ENCODE measurements at regions not wholly inside any gene's neighbourhood (a gene's known extent, or its start where the extent isn't known, plus 50 kb on each side); places are given as distances from the start of the nearest gene placed in this dataset.

DNA sequence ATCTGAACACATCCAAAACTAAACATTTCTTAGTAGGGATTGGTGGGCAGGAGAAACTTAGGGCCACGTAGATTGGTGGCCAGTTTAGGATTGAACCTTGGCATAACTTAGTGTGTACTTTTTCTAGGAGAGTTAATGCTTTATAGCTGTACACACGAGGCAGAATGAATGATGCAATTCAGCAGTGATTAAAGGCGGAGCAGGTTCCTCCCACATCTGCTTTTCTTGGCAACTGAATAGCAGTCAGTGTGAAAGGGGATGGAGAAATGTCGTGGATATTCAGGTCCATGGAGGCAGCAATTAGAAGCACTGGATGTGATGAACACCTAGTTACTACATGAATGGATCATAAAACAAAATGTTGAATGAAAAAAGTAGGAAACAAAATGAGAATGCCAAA is 493.8 kb downstream of the FUT8 start:
- Histone ChIP-seq H3K27me3 (ENCODE audit: control insufficient read depth, insufficient read depth, low read length) (no peaks in the 10 kb centered on the region), H3K4me3 (ENCODE audit: low read depth, low read length) (no peak overlapping the region), H3K9me3 (ENCODE audit: control insufficient read depth, insufficient read depth, low read depth, low read length) (peaks cover 4% of the 10 kb centered on the region), H3K27ac (ENCODE audit: low read depth, low read length) (no peak overlapping the region), H3K4me1 (ENCODE audit: control insufficient read depth, insufficient read depth, low read length) (no peaks in the 10 kb centered on the region), H3K36me3 (ENCODE audit: control insufficient read depth, insufficient read depth, low read length) (no peaks in the 10 kb centered on the region), H3K9ac (ENCODE audit: low read length) (no peak overlapping the region)

DNA sequence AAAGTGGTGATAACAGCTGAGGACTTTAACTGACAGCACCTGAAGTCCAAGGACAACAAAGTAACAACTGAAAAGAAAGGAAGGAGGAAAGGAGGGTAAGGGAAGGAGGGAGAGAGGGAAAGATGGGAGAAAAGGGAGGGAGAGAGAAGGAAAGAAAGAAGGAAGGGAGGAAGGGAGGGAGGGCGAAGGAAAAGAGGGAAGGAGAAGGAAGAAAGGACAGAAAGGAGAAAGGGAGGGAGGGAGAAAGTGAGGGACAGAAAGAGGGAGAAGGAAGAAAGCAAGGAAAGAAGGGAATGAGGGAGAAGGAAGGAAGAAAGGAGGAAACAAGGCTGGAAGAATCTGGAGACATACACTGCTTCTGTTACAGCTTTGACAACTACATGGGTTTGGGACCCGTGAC is 494.4 kb downstream of the FUT8 start:
- Histone ChIP-seq H3K27ac (ENCODE audit: low read depth, low read length) (no peak overlapping the region), H3K9me3 (ENCODE audit: control insufficient read depth, insufficient read depth, low read depth, low read length) (no peaks in the 10 kb centered on the region), H3K9ac (ENCODE audit: low read length) (no peak overlapping the region), H3K4me1 (ENCODE audit: control insufficient read depth, insufficient read depth, low read length) (no peaks in the 10 kb centered on the region), H3K4me3 (ENCODE audit: low read depth, low read length) (no peak overlapping the region), H3K27me3 (ENCODE audit: control insufficient read depth, insufficient read depth, low read length) (no peaks in the 10 kb centered on the region), H3K36me3 (ENCODE audit: control insufficient read depth, insufficient read depth, low read length) (no peaks in the 10 kb centered on the region)

DNA sequence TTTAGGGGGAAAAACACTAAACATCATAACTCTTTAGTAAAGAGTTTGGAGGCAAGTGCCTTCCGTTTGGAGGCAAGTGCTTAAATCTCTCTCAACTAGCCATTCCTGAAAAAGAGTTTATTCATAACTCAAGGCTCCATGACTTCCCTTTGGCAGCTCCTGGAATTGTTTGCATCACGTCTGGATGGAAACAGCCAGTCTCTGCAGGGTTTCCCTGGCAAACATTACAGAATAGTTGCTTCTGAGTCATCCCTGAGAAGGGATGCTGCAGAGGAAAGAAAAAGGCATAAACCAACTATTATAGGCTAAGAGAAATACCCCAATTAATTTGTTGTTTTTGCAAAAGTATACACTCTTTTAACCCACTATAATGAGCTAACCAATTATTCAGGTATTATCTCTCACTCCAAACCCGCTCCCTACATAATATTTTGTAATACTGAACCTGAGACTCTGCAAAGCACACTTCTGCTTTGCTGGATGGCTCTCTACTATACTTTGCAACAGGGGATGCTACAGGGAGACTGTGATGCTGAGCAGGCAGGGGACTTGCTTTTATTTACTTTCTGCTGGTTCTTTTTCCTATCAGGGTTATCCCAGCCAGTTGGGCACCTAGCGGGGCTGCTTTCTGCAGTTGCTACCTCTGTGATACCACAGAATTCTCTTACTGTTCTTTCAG is 497.7 kb downstream of the FUT8 start:
- H3K9me3 ChIP-seq (ENCODE audit: control insufficient read depth, insufficient read depth, low read depth, low read length) = no peaks in the 10 kb centered on the region
- no peaks in the 10 kb centered on the region for H3K36me3 ChIP-seq (ENCODE audit: control insufficient read depth, insufficient read depth, low read length)
- H3K4me1 ChIP-seq (ENCODE audit: control insufficient read depth, insufficient read depth, low read length) = no peaks in the 10 kb centered on the region
- H3K27me3 ChIP-seq (ENCODE audit: control insufficient read depth, insufficient read depth, low read length) = no peaks in the 10 kb centered on the region
- no peak overlapping the region for H3K9ac ChIP-seq (ENCODE audit: low read length)
- H3K4me3 ChIP-seq (ENCODE audit: low read depth, low read length) = no peak overlapping the region
- no peak overlapping the region for H3K27ac ChIP-seq (ENCODE audit: low read depth, low read length)

DNA sequence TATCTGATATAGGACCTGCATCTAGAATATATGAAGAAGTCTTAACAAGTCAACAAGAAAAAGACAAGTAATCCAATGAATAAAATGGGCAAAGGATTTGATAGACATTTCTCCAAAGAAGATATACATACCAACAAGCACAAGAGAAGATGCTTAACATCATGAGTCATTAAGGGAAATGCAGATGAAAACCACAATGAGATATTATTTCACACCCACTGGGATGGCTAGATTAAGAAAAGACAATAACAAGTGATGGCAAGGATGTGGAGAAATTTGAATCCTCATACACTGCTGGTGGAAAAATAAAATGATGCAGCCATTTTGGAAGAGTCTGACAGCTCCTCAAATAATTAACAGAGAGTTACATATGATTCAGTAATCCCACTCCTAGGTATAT is 502.6 kb downstream of the FUT8 start:
- Histone ChIP-seq H3K4me1 (ENCODE audit: control insufficient read depth, insufficient read depth, low read length) (peaks cover 12% of the 10 kb centered on the region; the same call in 1 of the 2 replicates), H3K9ac (ENCODE audit: low read length) (no peak overlapping the region), H3K27ac (ENCODE audit: low read depth, low read length) (no peak overlapping the region), H3K36me3 (ENCODE audit: control insufficient read depth, insufficient read depth, low read length) (no peaks in the 10 kb centered on the region), H3K4me3 (ENCODE audit: low read depth, low read length) (no peak overlapping the region), H3K9me3 (ENCODE audit: control insufficient read depth, insufficient read depth, low read depth, low read length) (no peaks in the 10 kb centered on the region), H3K27me3 (ENCODE audit: control insufficient read depth, insufficient read depth, low read length) (no peaks in the 10 kb centered on the region)

DNA sequence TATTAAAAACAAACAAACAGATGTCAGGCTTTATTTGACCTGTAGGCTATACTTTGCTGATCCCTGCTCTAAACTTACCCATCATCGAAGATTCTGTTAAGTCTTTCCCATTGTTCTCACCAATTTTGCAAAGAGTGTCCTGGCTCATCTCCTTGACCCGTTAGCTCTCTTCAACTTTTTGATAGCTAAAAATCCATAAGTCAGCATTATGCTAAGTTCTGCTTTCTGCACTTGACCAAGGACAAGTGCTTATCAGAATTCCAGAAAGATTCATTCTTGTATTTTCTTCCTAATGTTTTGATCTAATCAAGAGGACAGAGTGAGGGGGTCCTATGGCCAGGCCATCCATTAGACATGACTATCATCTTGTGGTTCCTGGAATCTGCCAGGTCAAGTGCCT is 503.5 kb downstream of the FUT8 start:
- H3K27ac ChIP-seq (ENCODE audit: low read depth, low read length) = no peak overlapping the region
- H3K9me3 ChIP-seq (ENCODE audit: control insufficient read depth, insufficient read depth, low read depth, low read length) = no peaks in the 10 kb centered on the region
- H3K4me3 ChIP-seq (ENCODE audit: low read depth, low read length) = no peak overlapping the region
- no peaks in the 10 kb centered on the region for H3K36me3 ChIP-seq (ENCODE audit: control insufficient read depth, insufficient read depth, low read length)
- H3K4me1 ChIP-seq (ENCODE audit: control insufficient read depth, insufficient read depth, low read length) = peaks cover 12% of the 10 kb centered on the region; the same call in 1 of the 2 replicates
- no peak overlapping the region for H3K9ac ChIP-seq (ENCODE audit: low read length)
- no peaks in the 10 kb centered on the region for H3K27me3 ChIP-seq (ENCODE audit: control insufficient read depth, insufficient read depth, low read length)

DNA sequence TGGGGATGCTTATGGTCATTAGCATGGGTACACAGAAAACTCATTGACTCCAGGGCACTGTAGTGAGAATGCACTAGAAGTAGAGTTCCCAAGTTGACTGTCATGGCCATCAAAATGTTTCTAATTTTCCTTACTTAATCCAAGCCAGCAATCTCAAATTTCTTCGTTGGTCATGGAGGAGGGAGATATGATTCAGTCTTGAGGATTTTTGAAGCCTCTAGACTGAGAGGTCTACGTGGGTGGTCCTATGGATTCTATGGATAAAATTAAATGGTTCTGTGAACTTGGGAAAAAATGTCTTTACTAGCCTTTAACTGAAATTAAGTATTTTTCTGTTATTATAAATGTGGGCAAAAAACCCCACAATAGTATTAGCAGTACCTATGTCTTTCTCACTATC is 508.5 kb downstream of the FUT8 start:
- H3K4me3 ChIP-seq (ENCODE audit: low read depth, low read length) = no peak overlapping the region
- H3K4me1 ChIP-seq (ENCODE audit: control insufficient read depth, insufficient read depth, low read length) = peaks cover 19% of the 10 kb centered on the region
- H3K9ac ChIP-seq (ENCODE audit: low read length) = no peak overlapping the region
- H3K9me3 ChIP-seq (ENCODE audit: control insufficient read depth, insufficient read depth, low read depth, low read length) = no peaks in the 10 kb centered on the region
- H3K27me3 ChIP-seq (ENCODE audit: control insufficient read depth, insufficient read depth, low read length) = no peaks in the 10 kb centered on the region
- H3K27ac ChIP-seq (ENCODE audit: low read depth, low read length) = no peak overlapping the region
- no peaks in the 10 kb centered on the region for H3K36me3 ChIP-seq (ENCODE audit: control insufficient read depth, insufficient read depth, low read length)

DNA sequence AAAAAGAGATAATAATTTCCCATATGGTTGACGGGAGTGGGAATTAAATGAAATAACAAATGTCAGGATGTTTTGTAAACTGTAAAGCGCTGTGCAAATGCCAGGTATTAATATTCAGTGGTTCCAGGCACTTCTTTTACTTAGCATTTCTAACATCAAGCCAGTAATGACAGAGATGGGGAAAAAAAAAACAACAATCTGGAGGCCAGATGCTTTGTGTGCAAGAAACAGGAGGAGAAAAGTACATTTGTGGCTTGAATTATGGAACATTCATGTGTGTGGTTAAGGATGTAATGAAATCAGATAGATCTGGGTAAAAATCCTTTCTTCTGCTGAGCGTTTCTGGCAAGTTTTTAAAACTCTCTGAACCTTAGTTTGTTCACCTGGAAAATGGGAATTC is 509.6 kb downstream of the FUT8 start:
- Histone ChIP-seq H3K9ac (ENCODE audit: low read length) (no peak overlapping the region), H3K9me3 (ENCODE audit: control insufficient read depth, insufficient read depth, low read depth, low read length) (no peaks in the 10 kb centered on the region), H3K27me3 (ENCODE audit: control insufficient read depth, insufficient read depth, low read length) (no peaks in the 10 kb centered on the region), H3K4me1 (ENCODE audit: control insufficient read depth, insufficient read depth, low read length) (peaks cover 25% of the 10 kb centered on the region), H3K27ac (ENCODE audit: low read depth, low read length) (no peak overlapping the region), H3K4me3 (ENCODE audit: low read depth, low read length) (no peak overlapping the region), H3K36me3 (ENCODE audit: control insufficient read depth, insufficient read depth, low read length) (no peaks in the 10 kb centered on the region)

DNA sequence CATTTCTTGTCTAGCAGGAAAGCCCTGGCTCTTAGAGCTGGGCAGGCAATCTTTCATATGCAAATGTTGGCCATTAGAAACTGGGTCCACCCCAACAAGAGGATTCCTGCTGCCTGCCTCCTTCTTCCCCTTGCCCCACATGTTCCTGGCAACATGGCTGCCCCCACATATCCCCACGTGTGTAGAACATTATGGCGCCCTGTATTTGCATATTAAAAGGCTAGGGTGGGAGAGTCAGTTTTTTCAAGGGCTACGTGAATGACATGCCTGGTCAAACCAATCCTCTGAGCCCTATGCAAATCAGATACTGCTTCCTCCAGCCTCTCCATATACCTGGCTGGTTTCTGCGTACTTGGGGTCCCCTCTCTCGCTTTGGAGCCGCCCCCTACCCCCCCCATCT is 514.0 kb downstream of the FUT8 start:
- Histone ChIP-seq H3K27me3 (ENCODE audit: control insufficient read depth, insufficient read depth, low read length) (no peaks in the 10 kb centered on the region), H3K9ac (ENCODE audit: low read length) (peak overlapping the region; percentile 65), H3K9me3 (ENCODE audit: control insufficient read depth, insufficient read depth, low read depth, low read length) (no peaks in the 10 kb centered on the region), H3K4me3 (ENCODE audit: low read depth, low read length) (peak overlapping the region; percentile 29), H3K27ac (ENCODE audit: low read depth, low read length) (peak overlapping the region; percentile 72; the same call in 1 of the 2 replicates), H3K4me1 (ENCODE audit: control insufficient read depth, insufficient read depth, low read length) (peaks cover 29% of the 10 kb centered on the region), H3K36me3 (ENCODE audit: control insufficient read depth, insufficient read depth, low read length) (no peaks in the 10 kb centered on the region)

DNA sequence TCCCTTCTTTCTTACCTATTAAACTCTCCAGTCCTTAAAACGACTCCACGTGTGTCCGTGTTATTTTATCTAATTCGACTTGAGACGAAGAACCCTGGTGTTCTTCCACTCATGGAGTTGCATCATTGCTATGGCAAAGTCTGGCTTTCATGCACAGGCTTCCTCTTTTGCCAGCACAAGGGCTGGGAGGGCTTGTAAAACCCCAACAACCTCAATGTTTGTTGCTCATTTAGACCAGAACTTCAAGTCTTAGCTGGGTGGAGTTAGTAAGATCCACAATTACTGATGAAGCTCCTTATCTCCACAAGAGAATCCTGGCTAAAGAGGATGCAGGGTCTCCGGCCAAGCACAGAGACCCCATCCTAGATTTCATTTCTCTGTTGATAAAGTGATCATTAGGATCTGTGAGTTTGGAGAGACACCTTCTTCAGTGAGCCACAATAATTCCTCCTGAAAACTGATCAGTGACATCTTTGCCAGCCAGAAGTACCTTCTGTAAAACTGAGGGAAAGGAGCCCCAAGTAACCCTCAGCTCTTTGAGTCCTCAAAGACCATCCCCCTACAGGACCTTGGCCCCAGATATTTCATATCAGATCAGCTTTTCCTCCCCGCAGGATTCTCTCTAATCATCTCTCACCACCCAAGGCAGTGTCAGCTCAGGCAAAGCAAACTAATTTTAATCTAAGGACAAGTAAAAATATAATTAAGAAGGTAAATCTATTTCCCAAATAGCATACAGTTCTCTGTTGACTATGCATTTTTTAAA is 514.6 kb downstream of the FUT8 start:
- Histone ChIP-seq H3K9ac (ENCODE audit: low read length) (no peak overlapping the region), H3K9me3 (ENCODE audit: control insufficient read depth, insufficient read depth, low read depth, low read length) (no peaks in the 10 kb centered on the region), H3K27ac (ENCODE audit: low read depth, low read length) (peak overlapping the region; percentile 56; the same call in 1 of the 2 replicates), H3K27me3 (ENCODE audit: control insufficient read depth, insufficient read depth, low read length) (no peaks in the 10 kb centered on the region), H3K36me3 (ENCODE audit: control insufficient read depth, insufficient read depth, low read length) (no peaks in the 10 kb centered on the region), H3K4me3 (ENCODE audit: low read depth, low read length) (no peak overlapping the region), H3K4me1 (ENCODE audit: control insufficient read depth, insufficient read depth, low read length) (peaks cover 29% of the 10 kb centered on the region)

DNA sequence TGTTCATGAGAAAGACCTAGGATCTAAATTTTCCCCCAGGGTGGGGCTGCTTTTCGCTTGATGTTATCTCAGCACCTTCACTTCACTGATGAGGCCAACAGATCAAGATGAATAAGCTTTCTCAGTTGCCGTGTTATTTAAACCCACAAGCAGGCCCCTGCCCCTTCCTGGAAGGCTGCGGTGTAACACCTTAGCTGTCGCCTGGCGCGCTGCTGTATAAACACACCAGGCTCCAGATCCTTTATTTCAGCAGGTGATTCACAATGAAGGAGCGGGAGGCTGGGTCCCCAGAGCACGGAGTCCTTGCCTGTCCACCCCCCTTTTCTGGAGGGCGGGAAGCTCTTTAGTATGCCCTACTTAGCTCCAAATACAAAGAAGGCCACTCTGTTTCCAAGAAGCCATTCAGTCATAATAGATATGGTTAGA is 515.4 kb downstream of the FUT8 start:
- H3K27me3 ChIP-seq (ENCODE audit: control insufficient read depth, insufficient read depth, low read length) = no peaks in the 10 kb centered on the region
- H3K27ac ChIP-seq (ENCODE audit: low read depth, low read length) = no peak overlapping the region
- H3K9ac ChIP-seq (ENCODE audit: low read length) = no peak overlapping the region
- peaks cover 29% of the 10 kb centered on the region for H3K4me1 ChIP-seq (ENCODE audit: control insufficient read depth, insufficient read depth, low read length)
- H3K4me3 ChIP-seq (ENCODE audit: low read depth, low read length) = no peak overlapping the region
- H3K9me3 ChIP-seq (ENCODE audit: control insufficient read depth, insufficient read depth, low read depth, low read length) = no peaks in the 10 kb centered on the region
- no peaks in the 10 kb centered on the region for H3K36me3 ChIP-seq (ENCODE audit: control insufficient read depth, insufficient read depth, low read length)

DNA sequence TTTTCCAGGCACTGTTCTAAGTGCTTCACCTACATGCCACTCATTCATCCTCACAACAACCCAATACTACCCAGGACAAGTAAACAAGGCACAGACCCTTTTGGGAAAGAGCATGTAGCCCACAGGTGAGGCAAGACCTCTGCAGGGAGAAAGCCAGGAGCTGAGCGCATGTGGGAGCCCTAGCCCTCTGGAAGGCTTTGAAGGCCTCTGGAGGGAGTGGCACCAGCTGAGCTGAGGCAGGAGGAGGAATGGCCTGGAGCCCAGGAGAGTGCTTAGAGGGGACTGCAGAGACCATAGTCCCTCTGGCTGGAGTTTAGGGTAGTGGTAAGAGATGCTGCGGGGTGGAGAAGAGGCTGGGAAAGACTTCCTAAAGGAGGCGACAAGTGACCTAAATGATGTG is 516.5 kb downstream of the FUT8 start:
- no peak overlapping the region for H3K9ac ChIP-seq (ENCODE audit: low read length)
- H3K27me3 ChIP-seq (ENCODE audit: control insufficient read depth, insufficient read depth, low read length) = no peaks in the 10 kb centered on the region
- no peaks in the 10 kb centered on the region for H3K9me3 ChIP-seq (ENCODE audit: control insufficient read depth, insufficient read depth, low read depth, low read length)
- H3K27ac ChIP-seq (ENCODE audit: low read depth, low read length) = no peak overlapping the region
- H3K36me3 ChIP-seq (ENCODE audit: control insufficient read depth, insufficient read depth, low read length) = no peaks in the 10 kb centered on the region
- H3K4me1 ChIP-seq (ENCODE audit: control insufficient read depth, insufficient read depth, low read length) = peaks cover 29% of the 10 kb centered on the region
- no peak overlapping the region for H3K4me3 ChIP-seq (ENCODE audit: low read depth, low read length)
